ENCODE measurements at regions not wholly inside any gene's neighbourhood (a gene's known extent, or its start where the extent isn't known, plus 50 kb on each side); places are given as distances from the start of the nearest gene placed in this dataset.

DNA sequence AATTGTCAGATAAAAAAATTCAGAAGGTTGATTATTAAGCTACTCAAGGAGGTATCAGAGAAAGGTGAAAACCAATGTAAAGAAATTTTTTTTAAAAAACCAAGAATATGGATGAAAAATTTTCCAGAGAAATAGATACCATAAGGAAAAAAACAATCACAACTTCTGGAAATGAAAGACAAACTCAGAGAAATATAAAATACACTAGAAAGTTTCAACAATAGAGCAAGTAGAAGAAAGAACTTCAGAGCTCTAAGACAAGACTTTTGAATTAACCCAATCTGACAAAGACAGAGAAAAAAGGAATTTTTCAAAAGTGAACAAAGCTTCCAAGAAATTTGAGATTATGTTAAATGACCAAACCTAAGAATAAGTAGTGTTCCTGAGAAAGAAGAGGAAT, 62.9 kb upstream of the TEAD1 start:
- no peak for ATAC-seq

DNA sequence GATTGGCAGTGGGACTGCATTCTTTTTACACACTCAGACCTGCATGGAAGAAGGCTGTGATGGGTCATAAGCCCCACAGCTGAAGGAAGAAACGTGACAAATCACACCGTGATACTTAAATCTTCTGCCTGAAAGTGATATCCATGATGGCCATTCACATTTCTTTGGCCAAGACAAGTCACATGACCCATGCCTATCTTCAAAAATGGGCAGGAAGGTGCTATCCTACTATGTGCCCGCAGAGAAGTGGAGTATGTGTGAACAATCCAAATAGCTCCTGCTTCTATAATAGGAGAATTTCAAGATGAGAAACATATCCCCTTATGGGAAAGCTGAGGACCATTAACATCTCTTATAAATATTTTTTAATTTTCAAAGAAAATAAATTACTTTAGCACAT, 56.6 kb upstream of the TEAD1 start:
- CTCF ChIA-PET = no interaction called here

More for the DNA sequence above, 62.9 kb upstream of the TEAD1 start:
- DNase-seq = no peak
- Histone ChIP-seq H3K9me3 (ENCODE audit: low read length) (no peaks in the 10 kb centered on the region), H2AFZ (ENCODE audit: low read length) (no peak overlapping the region), H3K27ac (ENCODE audit: low read length) (no peak overlapping the region), H3K9me2 (replicated peaks; ENCODE audit: low read length) (no peaks in the 10 kb centered on the region), H3K79me2 (ENCODE audit: low read length) (no peaks in the 10 kb centered on the region), H3K4me2 (ENCODE audit: low read length) (no peak overlapping the region), H4K20me1 (ENCODE audit: low read length) (no peaks in the 10 kb centered on the region), H3K4me3 (ENCODE audit: low read length) (no peak overlapping the region), H3K27me3 (ENCODE audit: low read length) (no peaks in the 10 kb centered on the region), H3F3A (ENCODE audit: low read length, unreplicated experiment) (no peaks in the 10 kb centered on the region), H3K36me3 (ENCODE audit: low read depth, low read length) (no peaks in the 10 kb centered on the region), H3K9ac (ENCODE audit: low read length) (no peak overlapping the region), H3K4me1 (ENCODE audit: insufficient read depth, low read length) (no peaks in the 10 kb centered on the region; the same call in 1 of the 2 replicates)
- TF ChIP-seq EZH2phosphoT487 (IDR thresholded peaks at IDR 0.05; ENCODE audit: borderline replicate concordance, low read length) (no peak), EZH2 (IDR thresholded peaks at IDR 0.05; ENCODE audit: low read length, unreplicated experiment) (no peak)
- TF ChIP-seq, protein P1, sequence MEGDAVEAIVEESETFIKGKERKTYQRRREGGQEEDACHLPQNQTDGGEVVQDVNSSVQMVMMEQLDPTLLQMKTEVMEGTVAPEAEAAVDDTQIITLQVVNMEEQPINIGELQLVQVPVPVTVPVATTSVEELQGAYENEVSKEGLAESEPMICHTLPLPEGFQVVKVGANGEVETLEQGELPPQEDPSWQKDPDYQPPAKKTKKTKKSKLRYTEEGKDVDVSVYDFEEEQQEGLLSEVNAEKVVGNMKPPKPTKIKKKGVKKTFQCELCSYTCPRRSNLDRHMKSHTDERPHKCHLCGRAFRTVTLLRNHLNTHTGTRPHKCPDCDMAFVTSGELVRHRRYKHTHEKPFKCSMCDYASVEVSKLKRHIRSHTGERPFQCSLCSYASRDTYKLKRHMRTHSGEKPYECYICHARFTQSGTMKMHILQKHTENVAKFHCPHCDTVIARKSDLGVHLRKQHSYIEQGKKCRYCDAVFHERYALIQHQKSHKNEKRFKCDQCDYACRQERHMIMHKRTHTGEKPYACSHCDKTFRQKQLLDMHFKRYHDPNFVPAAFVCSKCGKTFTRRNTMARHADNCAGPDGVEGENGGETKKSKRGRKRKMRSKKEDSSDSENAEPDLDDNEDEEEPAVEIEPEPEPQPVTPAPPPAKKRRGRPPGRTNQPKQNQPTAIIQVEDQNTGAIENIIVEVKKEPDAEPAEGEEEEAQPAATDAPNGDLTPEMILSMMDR (conservative IDR thresholded peaks at IDR 0.05; ENCODE audit: low read depth, low read length) = no peak
- POLR2A ChIA-PET (ENCODE audit: unreplicated experiment) = interaction anchor here (0.6 to 0.7 kb wide), 2 partner anchors 139 to 1361 kb away, joined by 4 to 5 read pairs; no protein-coding TSS in a partner anchor
- no TSS peak for BruUV-seq (replicated peaks)
- CTCF ChIA-PET = no interaction called here
- intact Hi-C loops (cut with micrococcal nuclease) = no loop called here

More for the DNA sequence above, 56.6 kb upstream of the TEAD1 start:
- H3K79me2 ChIP-seq (ENCODE audit: low read length) = no peaks in the 10 kb centered on the region
- TF ChIP-seq EZH2 (IDR thresholded peaks at IDR 0.05; ENCODE audit: low read length, unreplicated experiment) (no peak), EZH2phosphoT487 (IDR thresholded peaks at IDR 0.05; ENCODE audit: borderline replicate concordance, low read length) (no peak)
- TF ChIP-seq, protein P1 (conservative IDR thresholded peaks at IDR 0.05; ENCODE audit: low read depth, low read length) = no peak
- no peaks in the 10 kb centered on the region for H3K9me3 ChIP-seq (ENCODE audit: low read length)
- no peak for DNase-seq
- H3K36me3 ChIP-seq (ENCODE audit: low read depth, low read length) = no peaks in the 10 kb centered on the region
- intact Hi-C loops (cut with micrococcal nuclease) = no loop called here
- POLR2A ChIA-PET (ENCODE audit: unreplicated experiment) = no interaction called here
- BruUV-seq (replicated peaks) = no TSS peak
- no peaks in the 10 kb centered on the region for H3K9me2 ChIP-seq (replicated peaks; ENCODE audit: low read length)
- no peak overlapping the region for H2AFZ ChIP-seq (ENCODE audit: low read length)
- no peaks in the 10 kb centered on the region for H4K20me1 ChIP-seq (ENCODE audit: low read length)
- no peak overlapping the region for H3K27ac ChIP-seq (ENCODE audit: low read length)
- H3K4me3 ChIP-seq (ENCODE audit: low read length) = no peak overlapping the region
- H3F3A ChIP-seq (ENCODE audit: low read length, unreplicated experiment) = no peaks in the 10 kb centered on the region
- no peak overlapping the region for H3K4me2 ChIP-seq (ENCODE audit: low read length)
- no peaks in the 10 kb centered on the region for H3K27me3 ChIP-seq (ENCODE audit: low read length)
- H3K4me1 ChIP-seq (ENCODE audit: insufficient read depth, low read length) = no peaks in the 10 kb centered on the region
- no peak overlapping the region for H3K9ac ChIP-seq (ENCODE audit: low read length)
- no peak for ATAC-seq
